Trophoblast cell (in vitro differentiated cells and primary cell): ENCODE measurements at regions not wholly inside any gene's neighbourhood (a gene's known extent, or its start where the extent isn't known, plus 50 kb on each side); places are given as distances from the start of the nearest gene placed in this dataset.
"Not testable (repeated sequence)": the region's sequence is repeated elsewhere in the genome, so short reads cannot be mapped to it uniquely, and the experiment has no call there.

Experiments used
- DNase-seq, 2 donors: peaks; one replicate each; pipeline ENCODE4 v3.0.0-alpha.2; 2016
- H2AFZ ChIP-seq: 2 replicates; pipeline ENCODE4 v1.6.1; 2013; ENCODE audit warnings: low read length, moderate library complexity, mild to moderate bottlenecking; ENCODE audit not compliant: insufficient read depth, poor library complexity
- H2AK5ac ChIP-seq: 2 replicates; pipeline ENCODE4 v1.6.1; 2013; ENCODE audit warnings: mild to moderate bottlenecking, low read length
- H2BK120ac ChIP-seq: 2 replicates; pipeline ENCODE4 v1.6.1; 2013; ENCODE audit warnings: low read length, mild to moderate bottlenecking, moderate library complexity; ENCODE audit not compliant: insufficient read depth, poor library complexity
- H2BK12ac ChIP-seq: 2 replicates; pipeline ENCODE4 v1.6.1; 2013; ENCODE audit warnings: mild to moderate bottlenecking, low read length, moderate library complexity
- H2BK5ac ChIP-seq: 2 replicates; pipeline ENCODE4 v1.6.1; 2013; ENCODE audit warnings: low read length, low read depth, moderate library complexity, mild to moderate bottlenecking; ENCODE audit not compliant: poor library complexity
- H3K14ac ChIP-seq: 2 replicates; pipeline ENCODE4 v1.6.1; 2013; ENCODE audit warnings: mild to moderate bottlenecking, low read length
- H3K18ac ChIP-seq: 2 replicates; pipeline ENCODE4 v1.6.1; 2013; ENCODE audit warnings: mild to moderate bottlenecking, low read length
- H3K23ac ChIP-seq: 2 replicates; pipeline ENCODE4 v1.6.1; 2013; ENCODE audit warnings: low read length
- H3K27ac ChIP-seq: 2 replicates; pipeline ENCODE4 v1.5.1; 2013; ENCODE audit warnings: low read depth, mild to moderate bottlenecking, inconsistent platforms, low read length, moderate library complexity
- H3K27me3 ChIP-seq: 2 replicates; pipeline ENCODE4 v1.6.1; 2013; ENCODE audit warnings: inconsistent platforms, mild to moderate bottlenecking, low read length, moderate library complexity; ENCODE audit not compliant: insufficient read depth
- H3K36me3 ChIP-seq, 2 experiments: 1 replicate in 1 of 2; 2 replicates in 1 of 2; pipeline ENCODE4 v1.6.1; 2013; ENCODE audit warnings: low read length in 2 of 2, mild to moderate bottlenecking in 2 of 2, moderate library complexity in 1 of 2; ENCODE audit not compliant: insufficient read depth in 2 of 2, control insufficient read depth in 1 of 2
- H3K4ac ChIP-seq: 2 replicates; pipeline ENCODE4 v1.6.1; 2013; ENCODE audit warnings: low read depth, mild to moderate bottlenecking, low read length, moderate library complexity
- H3K4me1 ChIP-seq, 2 experiments: 1 replicate in 1 of 2; 2 replicates in 1 of 2; pipeline ENCODE4 v1.6.1; 2013; ENCODE audit warnings: low read length in 2 of 2, mild to moderate bottlenecking in 2 of 2, moderate library complexity in 1 of 2; ENCODE audit not compliant: insufficient read depth in 2 of 2, control insufficient read depth in 1 of 2
- H3K4me2 ChIP-seq: 2 replicates; pipeline ENCODE4 v1.6.1; 2013; ENCODE audit warnings: inconsistent platforms, mild to moderate bottlenecking, low read length, moderate library complexity
- H3K4me3 ChIP-seq: 2 replicates; pipeline ENCODE4 v1.5.1; 2013; ENCODE audit warnings: mild to moderate bottlenecking, low read depth, low read length, inconsistent platforms
- H3K79me1 ChIP-seq: one replicate; pipeline ENCODE4 v1.6.1; 2013; ENCODE audit warnings: low read length
- H3K79me2 ChIP-seq: 2 replicates; pipeline ENCODE4 v1.6.1; 2013; ENCODE audit warnings: low read length, mild to moderate bottlenecking; ENCODE audit not compliant: control insufficient read depth, insufficient read depth, poor library complexity
- H3K9ac ChIP-seq: 2 replicates; pipeline ENCODE4 v1.6.1; 2013; ENCODE audit warnings: mild to moderate bottlenecking, low read length
- H3K9me3 ChIP-seq: 2 replicates; pipeline ENCODE4 v1.6.1; 2013; ENCODE audit warnings: low read depth, mild to moderate bottlenecking, control low read depth, inconsistent platforms, low read length; ENCODE audit not compliant: insufficient read depth
- H4K12ac ChIP-seq: 2 replicates; pipeline ENCODE4 v1.6.1; 2013; ENCODE audit warnings: low read depth, mild to moderate bottlenecking, low read length, moderate library complexity
- H4K8ac ChIP-seq: 2 replicates; pipeline ENCODE4 v1.6.1; 2013; ENCODE audit warnings: low read depth, mild to moderate bottlenecking, low read length, moderate library complexity
- H4K91ac ChIP-seq: one replicate; pipeline ENCODE4 v1.6.1; 2013; ENCODE audit warnings: low read depth, mild to moderate bottlenecking, low read length, moderate library complexity
- WGBS: extraction: QIAGEN DNeasy Blood & Tissue Kit; methylation state at CpG from one replicate; pipeline ENCODE4 v1.1.7; 2013; ENCODE audit warnings: missing lambda C conversion rate; ENCODE audit not compliant: insufficient read length, insufficient coverage; ENCODE audit errors: extremely low coverage; 5-methylcytosine and 5-hydroxymethylcytosine counted together

- H4K91ac ChIP-seq, result no peak overlapping the region
- no peak overlapping the region for H3K4me3 ChIP-seq
- peaks cover 2% of the 10 kb centered on the region for H3K79me2 ChIP-seq
- H3K18ac ChIP-seq, result no peak overlapping the region
- H4K8ac ChIP-seq, result no peak overlapping the region
- H3K9ac ChIP-seq, result no peak overlapping the region
- H3K4me2 ChIP-seq, result no peak overlapping the region
- H2AFZ ChIP-seq, result no peak overlapping the region
- DNase-seq, result no peak
- H3K4me1 ChIP-seq, result peaks cover 14 to 17% of the 10 kb centered on the region in 2 experiments
- no peak overlapping the region for H2BK12ac ChIP-seq
- no peak overlapping the region for H3K14ac ChIP-seq
- H3K79me1 ChIP-seq, result peaks cover 12% of the 10 kb centered on the region
- WGBS, result no CpG with 5 or more reads among the region's 5 CpGs
- H3K36me3 ChIP-seq, result no peaks in the 10 kb centered on the region
- no peak overlapping the region for H2BK5ac ChIP-seq
- no peak overlapping the region for H2BK120ac ChIP-seq
- no peak overlapping the region for H4K12ac ChIP-seq
- H3K23ac ChIP-seq, result no peak overlapping the region
- H3K27me3 ChIP-seq, result no peaks in the 10 kb centered on the region
- H3K9me3 ChIP-seq, result no peaks in the 10 kb centered on the region
- no peak overlapping the region for H2AK5ac ChIP-seq
- H3K27ac ChIP-seq, result no peak overlapping the region
- H3K4ac ChIP-seq, result no peak overlapping the region
These were observed 366.8 kb downstream of the RPS6KC1 start for GRCh38 chr1:213417846-213418245.

GRCh38 chr1:213418268-213419071, 367.4 kb downstream of the RPS6KC1 start:
- Histone ChIP-seq H2BK5ac (no peak overlapping the region), H3K4me3 (no peak overlapping the region), H3K14ac (no peak overlapping the region), H3K23ac (no peak overlapping the region), H2BK120ac (no peak overlapping the region), H4K12ac (no peak overlapping the region), H3K4me1 (peaks cover 14 to 17% of the 10 kb centered on the region in 2 experiments), H3K9ac (no peak overlapping the region), H2AK5ac (no peak overlapping the region), H2BK12ac (peak overlapping the region; percentile 10), H3K36me3 (no peaks in the 10 kb centered on the region), H3K79me1 (peaks cover 12% of the 10 kb centered on the region), H3K4ac (no peak overlapping the region), H3K18ac (no peak overlapping the region), H3K4me2 (no peak overlapping the region), H2AFZ (no peak overlapping the region), H3K79me2 (peaks cover 2% of the 10 kb centered on the region), H4K91ac (no peak overlapping the region), H3K9me3 (no peaks in the 10 kb centered on the region), H3K27me3 (no peaks in the 10 kb centered on the region), H3K27ac (no peak overlapping the region), H4K8ac (no peak overlapping the region)
- no CpG with 5 or more reads among the region's 19 CpGs for WGBS
- DNase-seq, result no peak

GRCh38 chr1:213419401-213420030, 368.5 kb downstream of the RPS6KC1 start:
- no peak overlapping the region for H3K14ac ChIP-seq
- H3K4me3 ChIP-seq, result no peak overlapping the region
- H3K36me3 ChIP-seq, result no peaks in the 10 kb centered on the region
- H3K4me2 ChIP-seq, result no peak overlapping the region
- H4K12ac ChIP-seq, result no peak overlapping the region
- no peak overlapping the region for H2BK5ac ChIP-seq
- H4K91ac ChIP-seq, result no peak overlapping the region
- H3K79me2 ChIP-seq, result peaks cover 2% of the 10 kb centered on the region
- no CpG with 5 or more reads among the region's 3 CpGs for WGBS
- H4K8ac ChIP-seq, result no peak overlapping the region
- H3K4ac ChIP-seq, result no peak overlapping the region
- H2BK12ac ChIP-seq, result no peak overlapping the region
- H2BK120ac ChIP-seq, result no peak overlapping the region
- H3K23ac ChIP-seq, result no peak overlapping the region
- H3K9me3 ChIP-seq, result no peaks in the 10 kb centered on the region
- peaks cover 12% of the 10 kb centered on the region for H3K79me1 ChIP-seq
- no peak overlapping the region for H2AK5ac ChIP-seq
- H3K4me1 ChIP-seq, result peaks cover 14 to 17% of the 10 kb centered on the region in 2 experiments
- DNase-seq, result no peak
- no peak overlapping the region for H3K18ac ChIP-seq
- H3K27me3 ChIP-seq, result no peaks in the 10 kb centered on the region
- no peak overlapping the region for H3K9ac ChIP-seq
- H2AFZ ChIP-seq, result no peak overlapping the region
- H3K27ac ChIP-seq, result no peak overlapping the region

- DNase-seq, H3K36me3 ChIP-seq, H4K12ac ChIP-seq, H2BK5ac ChIP-seq, H4K91ac ChIP-seq, H3K27ac ChIP-seq, H3K14ac ChIP-seq, H3K9me3 ChIP-seq, H3K79me2 ChIP-seq, H3K9ac ChIP-seq, H2BK12ac ChIP-seq, H3K4me3 ChIP-seq, H3K4me2 ChIP-seq, H4K8ac ChIP-seq, H3K4me1 ChIP-seq, H3K79me1 ChIP-seq, H3K27me3 ChIP-seq, H2AK5ac ChIP-seq, H2BK120ac ChIP-seq, H3K18ac ChIP-seq, H3K4ac ChIP-seq, H3K23ac ChIP-seq, H2AFZ ChIP-seq: not testable (repeated sequence)
- WGBS, result no CpG with 5 or more reads among the region's 7 CpGs
These were observed 370.1 kb downstream of the RPS6KC1 start for GRCh38 chr1:213421178-213421577.
